ENCODE measurements at regions not wholly inside any gene's neighbourhood (a gene's known extent, or its start where the extent isn't known, plus 50 kb on each side); places are given as distances from the start of the nearest gene placed in this dataset.
"Not testable (repeated sequence)": the region's sequence is repeated elsewhere in the genome, so short reads cannot be mapped to it uniquely, and the experiment has no call there.

GRCh38 chr10:129199826-129200225 is 267.2 kb upstream of the MGMT start:
- Histone ChIP-seq H3K36me3 (no peaks in the 10 kb centered on the region), H3K9me3 (no peaks in the 10 kb centered on the region), H3K4me3 (no peak overlapping the region), H3K27ac (no peak overlapping the region), H3K4me1 (ENCODE audit: insufficient read depth) (no peaks in the 10 kb centered on the region), H3K27me3 (no peaks in the 10 kb centered on the region)
- TF ChIP-seq EP300 (IDR thresholded peaks at IDR 0.05) = no peak
- no peak for TF ChIP-seq CTCF (IDR thresholded peaks at IDR 0.05)
- TF ChIP-seq POLR2A (IDR thresholded peaks at IDR 0.05) = no peak
- no peak for DNase-seq
- WGBS, 3 donors = 45 to 100% (median 98%) methylated on average over 2 of the region's 2 CpGs
- intact Hi-C loops (cut with DNase I) = no loop called here

GRCh38 chr10:129203819-129204218 is 263.2 kb upstream of the MGMT start:
- Histone ChIP-seq H3K27ac (no peak overlapping the region), H3K4me1 (ENCODE audit: insufficient read depth) (no peaks in the 10 kb centered on the region), H3K36me3 (no peaks in the 10 kb centered on the region), H3K4me3 (no peak overlapping the region), H3K27me3 (no peaks in the 10 kb centered on the region), H3K9me3 (no peaks in the 10 kb centered on the region)
- intact Hi-C loops (cut with DNase I) = no loop called here
- no peak for TF ChIP-seq POLR2A (IDR thresholded peaks at IDR 0.05)
- no peak for TF ChIP-seq EP300 (IDR thresholded peaks at IDR 0.05)
- TF ChIP-seq CTCF (IDR thresholded peaks at IDR 0.05) = no peak
- WGBS, 3 donors = 83 to 87% (median 85%) methylated on average over 5 of the region's 5 CpGs
- no peak for DNase-seq

- no peak for TF ChIP-seq CTCF (IDR thresholded peaks at IDR 0.05)
- Histone ChIP-seq H3K27ac (no peak overlapping the region), H3K4me3 (no peak overlapping the region), H3K4me1 (ENCODE audit: insufficient read depth) (no peaks in the 10 kb centered on the region), H3K9me3 (no peaks in the 10 kb centered on the region), H3K27me3 (no peaks in the 10 kb centered on the region), H3K36me3 (no peaks in the 10 kb centered on the region)
- DNase-seq = no peak
- intact Hi-C loops (cut with DNase I) = no loop called here
- WGBS, 3 donors = 87 to 94% (median 89%) methylated on average over 19 of the region's 19 CpGs
Observed at GRCh38 chr10:129207297-129207696, 259.7 kb upstream of the MGMT start.

GRCh38 chr10:129210876-129211275 is 256.2 kb upstream of the MGMT start:
- H3K27ac ChIP-seq = no peak overlapping the region
- intact Hi-C loops (cut with DNase I) = no loop called here
- no peak overlapping the region for H3K4me3 ChIP-seq
- H3K9me3 ChIP-seq = no peaks in the 10 kb centered on the region
- H3K4me1 ChIP-seq (ENCODE audit: insufficient read depth) = no peaks in the 10 kb centered on the region
- DNase-seq = no peak
- TF ChIP-seq POLR2A (IDR thresholded peaks at IDR 0.05) (no peak), CTCF (IDR thresholded peaks at IDR 0.05) (no peak), EP300 (IDR thresholded peaks at IDR 0.05) (no peak)
- no peaks in the 10 kb centered on the region for H3K36me3 ChIP-seq
- 54 to 92% (median 69%) methylated on average over 5 of the region's 5 CpGs for WGBS, 3 donors
- H3K27me3 ChIP-seq = no peaks in the 10 kb centered on the region

GRCh38 chr10:129213256-129213655 is 253.8 kb upstream of the MGMT start:
- no peaks in the 10 kb centered on the region for H3K4me1 ChIP-seq (ENCODE audit: insufficient read depth)
- WGBS, 3 donors = 13 to 33% (median 14%) methylated on average over 1 of the region's 1 CpG
- intact Hi-C loops (cut with DNase I) = no loop called here

GRCh38 chr10:129213996-129214395 is 253.0 kb upstream of the MGMT start:
- intact Hi-C loops (cut with DNase I); H3K36me3 ChIP-seq; DNase-seq; H3K4me1 ChIP-seq (ENCODE audit: insufficient read depth); H3K4me3 ChIP-seq; H3K9me3 ChIP-seq; H3K27me3 ChIP-seq; H3K27ac ChIP-seq: not testable (repeated sequence)
- 92 to 94% (median 94%) methylated on average over 5 of the region's 5 CpGs for WGBS, 3 donors

More at GRCh38 chr10:129213256-129213655, 253.8 kb upstream of the MGMT start:
- H3K4me3 ChIP-seq = no peak overlapping the region
- no peaks in the 10 kb centered on the region for H3K9me3 ChIP-seq
- no peaks in the 10 kb centered on the region for H3K36me3 ChIP-seq
- H3K27me3 ChIP-seq = no peaks in the 10 kb centered on the region
- TF ChIP-seq CTCF (IDR thresholded peaks at IDR 0.05) = no peak
- no peak overlapping the region for H3K27ac ChIP-seq
- DNase-seq = no peak

Data from ovary (tissue), 7 donors.